SK-N-SH (cell line): ENCODE measurements at regions not wholly inside any gene's neighbourhood (a gene's known extent, or its start where the extent isn't known, plus 50 kb on each side); places are given as distances from the start of the nearest gene placed in this dataset.

ENCODE experiments used
- CHD2 ChIP-seq: fragments of 150-350 bp; IDR thresholded peaks from 2 replicates; pipeline ENCODE4 v1.6.1; 2018; ENCODE audit warnings: low read length; ENCODE audit not compliant: partially characterized antibody
- CTCF ChIP-seq: fragments of 200-600 bp; sonication (generic); IDR thresholded peaks from 2 replicates; pipeline ENCODE4 v1.6.1; 2017; ENCODE audit warnings: antibody characterized with exemption, mild to moderate bottlenecking, moderate library complexity
- EZH2phosphoT487 ChIP-seq: fragments of 200-600 bp; sonication (generic); IDR thresholded peaks from 2 replicates; pipeline ENCODE4 v1.6.1; 2017; ENCODE audit warnings: low read depth, mixed run types, mild to moderate bottlenecking, antibody characterized with exemption, moderate library complexity, borderline replicate concordance
- RFX5 ChIP-seq: IDR thresholded peaks from 2 replicates; pipeline ENCODE4 v1.6.1; 2012; ENCODE audit warnings: mild to moderate bottlenecking, improper control_type of control experiment, low read length
- USF2 ChIP-seq: fragments of 150-350 bp; IDR thresholded peaks from 2 replicates; pipeline ENCODE4 v1.6.1; 2017; ENCODE audit warnings: antibody characterized with exemption, low read length, low read depth, borderline replicate concordance

GRCh38 chr4:26050212-26050643, 136.2 kb downstream of the SMIM20 start:
- TF ChIP-seq RFX5 (no peak), CTCF (no peak), EZH2phosphoT487 (no peak), CHD2 (no peak), USF2 (no peak)
